ENCODE measurements at regions not wholly inside any gene's neighbourhood (a gene's known extent, or its start where the extent isn't known, plus 50 kb on each side); places are given as distances from the start of the nearest gene placed in this dataset.
A peak's percentile ranks its signal among the peaks of the same experiment; 100 is the strongest.

GRCh38 chr14:38605193-38606114 lies 349.6 kb upstream of the CLEC14A start:
- TF ChIP-seq JUND (CRISPR knock-in tag; IDR thresholded peaks at IDR 0.05) (no peak), ZNF205 (CRISPR knock-in tag; IDR thresholded peaks at IDR 0.05) (no peak), TCF7L2 (IDR thresholded peaks at IDR 0.05; ENCODE audit: low read depth, low read length) (peak; percentile 89), TEAD2 (CRISPR knock-in tag; IDR thresholded peaks at IDR 0.05) (no peak), NPAS2 (CRISPR knock-in tag; IDR thresholded peaks at IDR 0.05; ENCODE audit: borderline replicate concordance) (no peak), RXRB (CRISPR knock-in tag; IDR thresholded peaks at IDR 0.05; ENCODE audit: borderline replicate concordance) (peak; percentile 62; the same call in 1 of the 2 replicates), CHD4 (IDR thresholded peaks at IDR 0.05; ENCODE audit: borderline replicate concordance, low read length) (peak; percentile 62; the same call in 1 of the 2 replicates), TGIF2 (CRISPR knock-in tag; IDR thresholded peaks at IDR 0.05) (no peak), CTCF (CRISPR knock-in tag; IDR thresholded peaks at IDR 0.05) (peak; percentile 56)

Measured in HepG2 (cell line).